Activated T-helper 17 cell treated with anti-CD3 and anti-CD28 coated beads, Interleukin-2, amount 50 U/mL, for 72 hours (primary cell): ENCODE measurements at regions not wholly inside any gene's neighbourhood (a gene's known extent, or its start where the extent isn't known, plus 50 kb on each side); places are given as distances from the start of the nearest gene placed in this dataset.
"Not testable (repeated sequence)": the region's sequence is repeated elsewhere in the genome, so short reads cannot be mapped to it uniquely, and the experiment has no call there.

Experiments used
- ATAC-seq: fragments of 150-1000 bp; cut with Tn5 transposase; replicated peaks from 2 replicates; pipeline ENCODE4 v1.10.0; 2021; ENCODE audit warnings: mild to moderate bottlenecking, moderate library complexity
- H3K27ac Mint-ChIP-seq: one replicate; pipeline ENCODE4 v1.8.0; 2022; ENCODE audit warnings: mixed read lengths
- H3K27me3 Mint-ChIP-seq: one replicate; pipeline ENCODE4 v1.8.0; 2022; ENCODE audit warnings: mixed read lengths
- H3K36me3 Mint-ChIP-seq: one replicate; pipeline ENCODE4 v1.8.0; 2022; ENCODE audit warnings: low read depth, mild to moderate bottlenecking, mixed read lengths
- H3K4me1 Mint-ChIP-seq: one replicate; pipeline ENCODE4 v1.8.0; 2022; ENCODE audit warnings: mixed read lengths
- H3K4me3 Mint-ChIP-seq: one replicate; pipeline ENCODE4 v1.8.0; 2022; ENCODE audit warnings: mild to moderate bottlenecking, mixed read lengths
- H3K9me3 Mint-ChIP-seq: one replicate; pipeline ENCODE4 v1.8.0; 2022; ENCODE audit warnings: mixed read lengths

GRCh38 chr6:78386854-78387253, 480.5 kb upstream of the IRAK1BP1 start:
- H3K27ac Mint-ChIP-seq, H3K27me3 Mint-ChIP-seq, H3K4me1 Mint-ChIP-seq, H3K4me3 Mint-ChIP-seq, ATAC-seq, H3K36me3 Mint-ChIP-seq: not testable (repeated sequence)
- H3K9me3 Mint-ChIP-seq, result peaks cover 32% of the 10 kb centered on the region

GRCh38 chr6:78390066-78390465, 477.3 kb upstream of the IRAK1BP1 start:
- no peaks in the 10 kb centered on the region for H3K4me1 Mint-ChIP-seq
- no peak overlapping the region for H3K4me3 Mint-ChIP-seq
- H3K36me3 Mint-ChIP-seq, result no peaks in the 10 kb centered on the region
- no peak overlapping the region for H3K27ac Mint-ChIP-seq
- no peaks in the 10 kb centered on the region for H3K27me3 Mint-ChIP-seq
- no peak for ATAC-seq
- H3K9me3 Mint-ChIP-seq, result peaks cover 24% of the 10 kb centered on the region

GRCh38 chr6:78397499-78397898, 469.9 kb upstream of the IRAK1BP1 start:
- Mint-ChIP-seq H3K4me3 (no peak overlapping the region), H3K27me3 (no peaks in the 10 kb centered on the region), H3K36me3 (no peaks in the 10 kb centered on the region), H3K4me1 (no peaks in the 10 kb centered on the region), H3K9me3 (peaks cover 8% of the 10 kb centered on the region), H3K27ac (no peak overlapping the region)
- no peak for ATAC-seq

GRCh38 chr6:78398292-78398691, 469.1 kb upstream of the IRAK1BP1 start:
- H3K36me3 Mint-ChIP-seq, result no peaks in the 10 kb centered on the region
- H3K27me3 Mint-ChIP-seq, result no peaks in the 10 kb centered on the region
- peaks cover 8% of the 10 kb centered on the region for H3K9me3 Mint-ChIP-seq
- no peak for ATAC-seq
- H3K27ac Mint-ChIP-seq, result no peak overlapping the region
- no peaks in the 10 kb centered on the region for H3K4me1 Mint-ChIP-seq
- H3K4me3 Mint-ChIP-seq, result no peak overlapping the region

GRCh38 chr6:78400076-78400475, 467.3 kb upstream of the IRAK1BP1 start:
- Mint-ChIP-seq H3K36me3 (no peaks in the 10 kb centered on the region), H3K4me3 (no peak overlapping the region), H3K9me3 (peaks cover 8% of the 10 kb centered on the region), H3K4me1 (no peaks in the 10 kb centered on the region), H3K27me3 (no peaks in the 10 kb centered on the region), H3K27ac (no peak overlapping the region)
- ATAC-seq, result no peak

- Mint-ChIP-seq H3K27ac (no peak overlapping the region), H3K4me3 (no peak overlapping the region), H3K27me3 (no peaks in the 10 kb centered on the region), H3K4me1 (no peaks in the 10 kb centered on the region), H3K36me3 (no peaks in the 10 kb centered on the region), H3K9me3 (peaks cover 14% of the 10 kb centered on the region)
- no peak for ATAC-seq
These were observed 440.0 kb upstream of the IRAK1BP1 start for GRCh38 chr6:78427386-78427785.

- H3K4me3 Mint-ChIP-seq, result no peak overlapping the region
- H3K27me3 Mint-ChIP-seq, result no peaks in the 10 kb centered on the region
- peaks cover 1% of the 10 kb centered on the region for H3K9me3 Mint-ChIP-seq
- H3K27ac Mint-ChIP-seq, result no peak overlapping the region
- H3K4me1 Mint-ChIP-seq, result no peaks in the 10 kb centered on the region
- no peaks in the 10 kb centered on the region for H3K36me3 Mint-ChIP-seq
- no peak for ATAC-seq
These were observed 436.8 kb upstream of the IRAK1BP1 start for GRCh38 chr6:78430521-78430920.

GRCh38 chr6:78435671-78436070, 431.7 kb upstream of the IRAK1BP1 start:
- Mint-ChIP-seq H3K9me3 (no peaks in the 10 kb centered on the region), H3K4me3 (no peak overlapping the region), H3K4me1 (no peaks in the 10 kb centered on the region), H3K27me3 (no peaks in the 10 kb centered on the region), H3K36me3 (no peaks in the 10 kb centered on the region), H3K27ac (no peak overlapping the region)
- no peak for ATAC-seq

GRCh38 chr6:78436335-78436734, 431.0 kb upstream of the IRAK1BP1 start:
- H3K4me3 Mint-ChIP-seq, result no peak overlapping the region
- no peaks in the 10 kb centered on the region for H3K9me3 Mint-ChIP-seq
- ATAC-seq, result no peak
- no peaks in the 10 kb centered on the region for H3K4me1 Mint-ChIP-seq
- no peaks in the 10 kb centered on the region for H3K27me3 Mint-ChIP-seq
- no peaks in the 10 kb centered on the region for H3K36me3 Mint-ChIP-seq
- H3K27ac Mint-ChIP-seq, result no peak overlapping the region

- Mint-ChIP-seq H3K4me1 (no peaks in the 10 kb centered on the region), H3K27me3 (no peaks in the 10 kb centered on the region), H3K4me3 (no peak overlapping the region), H3K36me3 (no peaks in the 10 kb centered on the region), H3K9me3 (no peaks in the 10 kb centered on the region), H3K27ac (no peak overlapping the region)
- ATAC-seq, result no peak
These were observed 429.2 kb upstream of the IRAK1BP1 start for GRCh38 chr6:78438135-78438534.

- no peak for ATAC-seq
These were observed 406.6 kb upstream of the IRAK1BP1 start for GRCh38 chr6:78460711-78461110.

GRCh38 chr6:78462728-78463127, 404.6 kb upstream of the IRAK1BP1 start:
- Mint-ChIP-seq H3K4me3 (no peak overlapping the region), H3K27me3 (no peaks in the 10 kb centered on the region), H3K4me1 (no peaks in the 10 kb centered on the region), H3K9me3 (peaks cover 6% of the 10 kb centered on the region), H3K36me3 (no peaks in the 10 kb centered on the region), H3K27ac (no peak overlapping the region)
- ATAC-seq, result no peak

More at GRCh38 chr6:78460711-78461110, 406.6 kb upstream of the IRAK1BP1 start:
- no peaks in the 10 kb centered on the region for H3K4me1 Mint-ChIP-seq
- H3K27ac Mint-ChIP-seq, result no peak overlapping the region
- peaks cover 11% of the 10 kb centered on the region for H3K9me3 Mint-ChIP-seq
- H3K27me3 Mint-ChIP-seq, result no peaks in the 10 kb centered on the region
- no peaks in the 10 kb centered on the region for H3K36me3 Mint-ChIP-seq
- no peak overlapping the region for H3K4me3 Mint-ChIP-seq

- Mint-ChIP-seq H3K27ac (no peak overlapping the region), H3K36me3 (no peaks in the 10 kb centered on the region), H3K27me3 (no peaks in the 10 kb centered on the region), H3K4me3 (no peak overlapping the region), H3K9me3 (no peaks in the 10 kb centered on the region), H3K4me1 (no peaks in the 10 kb centered on the region)
- ATAC-seq, result no peak
These were observed 402.2 kb upstream of the IRAK1BP1 start for GRCh38 chr6:78465059-78465634.

- Mint-ChIP-seq H3K36me3 (no peaks in the 10 kb centered on the region), H3K27ac (no peak overlapping the region), H3K4me1 (no peaks in the 10 kb centered on the region), H3K4me3 (no peak overlapping the region), H3K9me3 (peaks cover 10% of the 10 kb centered on the region), H3K27me3 (no peaks in the 10 kb centered on the region)
- no peak for ATAC-seq
These were observed 390.8 kb upstream of the IRAK1BP1 start for GRCh38 chr6:78476561-78476960.

- Mint-ChIP-seq H3K4me1 (no peaks in the 10 kb centered on the region), H3K4me3 (no peak overlapping the region), H3K27me3 (no peaks in the 10 kb centered on the region), H3K36me3 (no peaks in the 10 kb centered on the region), H3K27ac (no peak overlapping the region), H3K9me3 (peaks cover 10% of the 10 kb centered on the region)
- no peak for ATAC-seq
These were observed 384.4 kb upstream of the IRAK1BP1 start for GRCh38 chr6:78482801-78483552.
